DMS53 (cell line): ENCODE measurements at regions not wholly inside any gene's neighbourhood (a gene's known extent, or its start where the extent isn't known, plus 50 kb on each side); places are given as distances from the start of the nearest gene placed in this dataset.
"Not testable (repeated sequence)": the region's sequence is repeated elsewhere in the genome, so short reads cannot be mapped to it uniquely, and the experiment has no call there.

ENCODE experiments used
- DNase-seq: peaks from one replicate; lab custom pipeline; 2025; lab: John Stamatoyannopoulos, UW

DNA sequence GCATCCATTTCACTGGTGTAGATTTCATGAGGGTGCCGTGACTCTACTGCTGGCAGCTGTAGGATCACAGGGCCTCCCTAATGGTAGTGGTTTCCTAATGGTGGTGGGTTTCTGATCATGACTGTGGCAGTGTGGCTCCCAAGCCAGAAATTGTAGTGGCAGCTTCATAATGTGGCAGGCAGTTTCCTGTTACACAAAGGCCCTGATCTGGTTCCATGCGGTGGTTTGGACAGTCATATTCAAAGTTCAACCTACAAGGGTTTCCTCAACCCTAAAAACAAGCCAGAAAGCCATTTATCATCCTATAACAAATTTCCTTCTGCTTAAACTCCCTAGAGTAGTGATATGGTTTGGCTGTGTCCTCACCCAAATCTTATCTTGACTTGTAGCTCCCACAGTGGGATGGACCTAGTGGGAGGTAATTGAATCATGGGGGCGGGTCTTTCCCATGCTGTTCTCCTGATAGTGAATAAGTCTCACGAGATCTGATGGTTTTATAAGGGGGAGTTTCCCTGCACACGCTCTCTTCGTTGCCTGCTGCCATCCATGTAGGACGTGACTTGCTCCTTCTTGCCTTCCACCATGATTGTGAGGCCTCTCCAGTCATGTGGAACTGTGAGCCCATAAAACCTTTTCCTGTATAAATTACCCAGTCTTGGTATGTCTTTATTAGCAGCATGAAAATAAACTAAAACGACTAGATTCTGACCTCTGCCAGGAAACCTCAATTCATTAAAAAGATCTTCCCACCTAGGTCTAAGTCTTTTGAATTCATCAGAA, 257.1 kb downstream of the EFCAB11 start:
- no peak for DNase-seq

DNA sequence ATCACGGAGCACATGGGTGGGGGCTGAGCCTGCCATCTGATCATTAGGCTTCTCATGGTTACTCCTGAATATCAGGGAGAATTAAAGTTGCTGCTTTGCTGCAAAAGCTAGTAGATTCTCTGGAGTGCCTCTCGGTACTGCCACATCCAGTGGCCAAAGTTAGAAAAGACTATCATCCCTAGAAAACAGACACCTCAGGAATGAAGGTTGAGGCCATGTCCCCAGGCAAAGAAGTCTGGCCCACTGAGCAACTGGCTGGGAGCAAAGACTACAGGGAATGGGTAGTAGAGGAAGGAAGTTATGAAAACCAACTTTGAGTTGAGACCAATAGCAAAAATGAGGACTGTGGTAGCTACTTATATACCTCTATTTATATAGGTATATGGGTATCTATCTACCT, 258.7 kb downstream of the EFCAB11 start:
- no peak for DNase-seq

DNA sequence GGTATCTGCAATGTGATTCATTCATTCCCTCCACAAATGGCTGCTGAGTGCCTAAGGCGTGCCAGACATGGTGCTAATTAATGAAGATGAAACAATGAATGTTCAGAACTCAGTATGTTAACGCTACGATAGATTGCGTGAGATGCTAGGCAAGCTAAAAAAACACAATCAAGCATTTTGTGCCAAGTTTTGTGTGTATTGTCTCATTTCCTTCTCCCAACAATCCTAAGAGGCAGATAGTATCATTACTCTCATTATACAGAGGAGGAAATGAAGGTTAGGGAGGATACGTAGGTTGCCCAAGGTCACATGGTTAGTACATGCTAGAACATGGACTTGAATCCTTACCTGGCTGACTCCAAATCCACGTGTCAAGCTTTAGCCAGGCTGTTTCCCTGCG, 264.4 kb downstream of the EFCAB11 start:
- DNase-seq = no peak

DNA sequence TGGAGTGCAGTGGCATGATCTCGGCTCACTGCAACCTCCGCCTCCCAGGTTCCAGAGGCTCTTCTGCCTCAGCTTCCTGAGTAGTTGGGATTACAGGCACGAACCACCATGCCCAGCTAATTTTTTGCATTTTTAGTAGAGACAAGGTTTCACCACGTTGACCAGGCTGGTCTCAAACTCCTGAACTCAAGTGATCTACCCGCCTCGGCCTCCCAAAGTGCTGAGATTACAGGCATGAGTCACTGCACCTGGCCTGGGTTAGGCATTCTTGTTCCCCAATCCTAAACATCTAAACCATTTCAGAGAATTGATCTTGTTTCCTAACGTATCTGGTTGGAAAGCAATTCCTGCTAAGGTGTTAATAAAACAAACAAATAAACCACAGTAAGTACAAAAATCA, 264.8 kb downstream of the EFCAB11 start:
- not testable (repeated sequence) for DNase-seq

DNA sequence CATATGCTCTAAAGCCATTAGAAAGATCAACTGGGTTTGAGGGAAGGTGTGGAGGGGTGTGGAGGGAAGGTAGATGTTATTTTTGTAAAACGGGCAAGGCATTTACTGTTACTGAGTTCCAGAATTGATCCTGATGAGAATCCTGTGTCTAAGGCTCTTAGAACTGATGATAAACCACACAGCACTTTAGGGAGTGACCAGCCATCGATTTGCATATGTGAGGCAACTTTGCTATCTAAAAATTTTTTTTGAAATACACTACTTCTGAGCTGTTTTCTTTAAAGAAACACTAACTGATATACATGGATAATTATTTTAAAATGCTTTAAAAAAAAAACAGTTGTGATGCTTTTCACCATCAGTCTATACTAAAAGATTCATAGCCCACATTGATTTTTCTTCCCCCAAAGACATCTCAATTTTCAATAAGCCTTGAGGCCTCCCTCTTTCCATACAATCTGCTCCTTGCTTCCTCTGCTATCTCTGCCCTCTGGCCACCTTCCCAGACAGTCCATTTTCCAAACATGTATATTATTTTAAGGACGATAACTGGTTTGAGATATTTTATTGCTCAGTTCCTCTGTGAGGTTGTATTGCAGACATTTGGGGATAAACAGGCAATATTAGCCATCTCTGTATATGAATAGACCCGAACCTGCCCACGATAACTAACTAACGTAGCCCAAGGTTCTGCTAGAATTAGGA, 265.9 kb downstream of the EFCAB11 start:
- no peak for DNase-seq

DNA sequence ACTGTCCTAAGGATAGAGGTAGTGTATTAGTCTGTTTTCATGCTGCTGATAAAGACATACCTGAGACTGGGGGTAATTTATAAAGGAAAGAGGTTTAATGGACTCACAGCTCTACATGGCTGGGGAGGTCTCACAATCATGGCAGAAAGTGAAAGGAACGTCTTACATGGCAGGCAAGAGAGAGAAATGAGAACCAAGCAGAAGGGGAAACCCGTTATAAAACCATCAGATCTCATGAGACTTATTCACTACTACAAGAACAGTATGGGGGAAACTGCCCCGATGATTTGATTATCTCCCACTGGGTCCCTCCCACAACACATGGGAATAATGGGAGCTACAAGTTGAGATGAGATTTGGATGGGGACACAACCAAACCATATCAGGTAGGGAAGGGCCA, 267.4 kb downstream of the EFCAB11 start:
- not testable (repeated sequence) for DNase-seq

DNA sequence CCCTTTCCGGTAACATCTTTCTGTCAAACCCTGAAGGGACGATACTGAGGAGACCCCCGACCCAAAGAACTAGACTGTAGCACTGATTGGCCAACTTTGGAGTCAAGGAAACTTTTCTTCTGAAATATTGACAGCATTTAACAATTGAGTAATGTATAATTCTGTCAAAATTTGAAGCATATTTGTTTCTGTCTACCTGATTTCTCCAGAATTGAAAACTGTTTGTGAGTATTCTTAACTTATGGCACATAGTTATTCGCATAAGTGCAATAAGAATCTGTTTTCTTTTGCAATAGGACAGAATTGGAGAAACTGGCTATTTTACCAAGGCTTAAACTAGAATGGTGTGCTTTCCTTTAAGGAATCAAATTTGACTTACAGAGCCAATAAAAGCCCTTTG, 267.1 kb upstream of the FOXN3 start:
- DNase-seq = no peak

DNA sequence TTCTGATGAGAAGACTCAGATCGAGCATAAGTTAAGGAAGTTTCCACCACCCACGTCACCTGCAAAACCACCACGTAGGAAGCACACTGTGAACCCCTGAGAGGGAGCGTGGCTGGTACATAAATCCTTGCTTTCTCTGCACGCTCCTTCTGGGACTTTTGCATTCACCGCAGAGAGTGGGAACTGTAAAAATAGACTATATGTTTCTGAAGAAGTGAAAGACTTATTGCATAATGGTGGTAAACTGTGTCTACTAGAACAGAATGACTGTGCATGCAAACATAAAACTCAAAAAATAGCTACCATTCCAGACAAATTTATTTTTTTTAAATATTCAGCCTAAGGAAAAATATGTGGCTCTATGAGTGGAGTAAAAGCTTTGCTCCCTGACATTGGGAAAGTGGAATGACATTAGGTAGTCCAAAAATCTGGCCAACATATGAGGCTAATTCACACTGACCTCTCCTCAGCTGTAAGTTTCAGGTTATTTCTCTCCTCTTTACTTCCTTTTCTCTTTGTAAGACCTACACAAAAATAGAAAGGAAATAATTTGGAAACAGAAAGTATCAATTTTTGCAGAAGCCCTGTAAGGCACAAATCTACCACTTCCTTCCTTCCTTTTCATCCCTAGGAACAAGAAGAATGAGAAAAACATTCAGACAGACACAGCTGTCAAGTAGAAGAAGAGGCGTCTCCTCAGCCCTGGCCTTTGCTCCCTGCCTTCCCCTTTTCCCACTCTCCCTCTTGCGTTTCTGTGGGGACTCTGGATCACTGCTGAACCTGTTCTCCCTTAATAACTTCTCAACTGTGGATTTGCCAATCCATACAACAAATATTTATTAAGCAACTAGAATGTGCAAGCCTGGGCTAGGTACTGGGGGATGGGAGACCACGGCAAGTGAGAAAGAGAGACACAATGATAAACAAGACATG, 264.3 kb upstream of the FOXN3 start:
- DNase-seq = no peak

DNA sequence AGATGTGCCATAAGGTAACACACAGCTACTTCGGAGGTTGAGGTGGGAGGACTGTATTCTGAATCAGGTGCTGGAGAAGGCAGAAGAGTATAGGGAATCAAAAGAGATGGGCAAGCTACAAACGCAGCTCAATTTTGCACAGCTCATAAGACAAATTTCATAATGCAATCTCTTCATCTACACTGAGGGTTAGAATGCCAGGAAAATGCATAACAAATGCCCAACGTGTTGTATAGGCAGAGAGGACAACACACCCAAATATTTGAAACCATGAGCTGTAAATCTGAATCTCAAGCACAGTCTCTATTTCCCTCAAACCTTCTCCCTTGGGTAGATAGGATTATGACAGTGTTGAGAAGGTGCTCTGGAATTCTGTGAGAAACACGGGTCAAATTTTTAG, 263.1 kb upstream of the FOXN3 start:
- DNase-seq = no peak

DNA sequence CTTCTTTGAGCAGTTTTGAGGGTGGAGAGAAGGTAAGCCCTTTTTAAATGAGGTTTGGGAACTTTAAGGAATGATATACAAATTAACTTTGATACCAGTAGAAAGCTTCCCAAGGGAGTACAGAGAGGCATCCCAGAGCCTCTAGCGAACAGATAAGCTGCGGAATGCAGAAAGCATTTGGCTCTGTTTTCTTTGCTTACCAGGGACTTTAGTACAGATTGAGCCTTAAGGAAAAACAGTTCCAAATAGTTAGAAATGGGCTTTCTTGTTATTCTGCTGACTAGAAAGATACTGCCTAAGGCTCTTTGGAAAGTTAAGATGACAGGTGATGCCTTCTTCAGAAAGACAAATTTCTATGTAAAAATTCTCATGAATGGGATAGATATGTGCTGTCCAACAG, 261.7 kb upstream of the FOXN3 start:
- no peak for DNase-seq

DNA sequence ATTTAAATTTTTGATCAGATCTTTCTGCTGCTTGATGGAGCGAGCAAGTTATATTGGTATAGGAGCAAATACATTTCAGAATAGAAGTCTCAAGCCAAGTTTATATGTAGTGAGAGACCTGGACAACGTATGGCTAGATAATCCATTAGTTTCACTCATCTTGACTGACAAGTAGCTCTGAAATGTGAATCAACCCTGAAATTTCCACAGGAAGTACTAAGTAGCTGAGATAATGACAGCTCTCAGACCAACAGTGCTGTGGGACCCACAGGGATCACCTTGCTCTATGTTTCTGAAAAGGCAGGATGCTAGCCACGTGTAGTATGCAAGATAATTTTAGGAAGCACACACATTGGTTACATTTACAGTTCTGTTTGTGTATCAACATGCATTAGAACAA, 258.6 kb upstream of the FOXN3 start:
- no peak for DNase-seq

DNA sequence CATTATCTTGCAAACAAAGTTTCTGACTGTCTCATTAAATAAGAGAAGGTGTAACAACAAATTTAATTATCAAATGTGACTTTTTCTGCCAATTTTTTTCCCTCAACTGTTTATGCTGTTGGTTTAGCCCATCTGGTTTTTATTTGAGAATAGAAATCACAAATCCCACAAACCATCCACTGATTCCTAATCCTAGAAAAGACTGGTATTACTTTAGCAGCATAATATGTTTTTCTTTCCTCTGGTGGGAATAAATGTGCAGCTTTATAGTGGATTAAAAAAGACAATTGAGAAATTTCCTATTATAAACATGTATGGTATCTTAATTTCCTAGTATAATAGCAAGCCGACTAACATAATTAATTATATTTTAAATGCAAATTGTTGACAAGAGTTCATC, 257.9 kb upstream of the FOXN3 start:
- no peak for DNase-seq

DNA sequence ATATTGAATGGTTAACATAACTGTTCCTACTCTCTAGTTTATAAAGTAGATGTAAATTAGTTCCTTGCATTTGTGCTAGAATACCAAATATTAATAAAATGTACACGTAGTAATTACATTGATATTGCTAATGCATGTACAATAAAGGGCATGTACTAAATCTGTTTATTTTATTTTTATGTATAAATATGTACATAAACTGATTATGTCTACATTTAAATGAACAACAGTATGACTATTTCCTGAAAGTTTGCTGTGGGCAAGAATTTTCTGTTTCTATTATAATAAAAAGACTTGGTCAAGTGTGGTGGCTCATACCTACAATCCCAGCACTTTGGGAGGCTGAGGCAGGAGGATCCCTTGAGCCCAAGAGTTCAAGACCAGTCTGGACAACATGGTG, 257.2 kb upstream of the FOXN3 start:
- no peak for DNase-seq

DNA sequence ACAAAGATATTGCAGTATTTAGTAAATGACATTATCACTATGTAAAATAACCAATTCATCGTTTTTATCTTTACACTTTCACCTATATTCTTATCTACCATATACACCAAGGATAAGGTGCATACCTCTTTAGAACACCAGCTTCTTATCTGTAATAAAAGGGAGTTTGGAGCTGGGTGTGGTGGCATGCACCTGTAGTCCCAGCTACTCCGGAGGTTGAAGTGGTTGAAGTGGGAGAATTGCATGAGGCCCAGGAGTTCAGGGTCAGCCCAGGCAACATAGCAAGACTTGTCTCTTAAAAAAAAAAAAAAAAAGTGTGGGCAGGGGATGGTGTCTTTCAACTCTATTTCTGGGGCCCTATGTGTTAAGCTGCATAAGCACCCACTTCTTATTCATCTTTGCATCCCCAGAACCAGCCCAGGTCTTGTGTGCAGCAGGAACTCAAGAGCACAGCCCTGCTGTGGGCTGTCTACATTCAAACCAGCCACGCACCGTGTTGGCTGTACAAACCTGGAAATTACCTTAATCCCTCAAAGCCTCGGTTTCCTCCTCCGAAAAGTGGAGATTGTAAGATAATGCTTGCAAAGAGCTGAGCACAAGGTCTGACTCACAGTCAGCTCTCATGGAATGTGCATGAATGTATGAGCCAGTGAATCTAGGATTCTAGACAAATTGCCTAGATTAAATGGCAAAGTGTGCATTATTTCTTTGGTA, 256.6 kb upstream of the FOXN3 start:
- no peak for DNase-seq

DNA sequence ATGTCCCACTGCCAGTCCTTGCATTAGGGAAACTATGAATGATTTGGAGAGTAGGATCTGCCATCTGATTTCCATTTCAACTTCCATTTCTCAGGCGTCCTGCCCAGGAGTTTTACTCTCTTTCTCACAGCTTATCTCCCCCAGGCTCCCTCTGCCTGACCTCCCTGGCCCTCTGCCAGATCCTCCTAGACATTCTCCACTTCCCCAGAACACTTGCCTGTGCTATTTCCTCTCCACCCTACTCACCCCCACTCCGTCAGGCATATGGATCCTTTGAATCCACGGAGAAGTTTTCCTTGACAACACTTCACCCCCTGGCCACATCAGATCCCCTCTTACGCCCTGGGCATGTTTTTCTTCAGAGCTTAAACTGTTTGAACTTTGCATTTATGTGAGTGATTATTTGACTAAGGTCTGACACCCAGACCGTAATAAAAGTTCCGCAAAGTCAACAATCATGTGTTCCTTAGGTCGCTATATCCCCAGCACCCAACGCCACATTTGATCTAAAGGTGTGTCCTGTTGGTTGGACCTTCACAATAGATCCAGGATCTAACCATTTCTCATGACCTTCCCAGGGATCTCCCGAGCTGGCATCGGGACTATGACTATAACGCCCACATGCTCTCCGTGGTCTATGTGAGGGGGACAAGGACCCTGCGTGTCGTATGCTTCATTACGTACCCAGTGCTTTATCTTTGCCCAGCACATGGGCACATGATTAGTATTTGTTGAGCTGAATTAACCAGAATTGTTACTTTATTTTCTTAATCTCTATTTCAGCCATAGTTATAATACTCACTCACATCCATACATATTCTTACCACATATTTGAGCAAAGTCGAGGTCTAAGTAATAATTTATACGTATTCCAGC, 255.8 kb upstream of the FOXN3 start:
- no peak for DNase-seq

DNA sequence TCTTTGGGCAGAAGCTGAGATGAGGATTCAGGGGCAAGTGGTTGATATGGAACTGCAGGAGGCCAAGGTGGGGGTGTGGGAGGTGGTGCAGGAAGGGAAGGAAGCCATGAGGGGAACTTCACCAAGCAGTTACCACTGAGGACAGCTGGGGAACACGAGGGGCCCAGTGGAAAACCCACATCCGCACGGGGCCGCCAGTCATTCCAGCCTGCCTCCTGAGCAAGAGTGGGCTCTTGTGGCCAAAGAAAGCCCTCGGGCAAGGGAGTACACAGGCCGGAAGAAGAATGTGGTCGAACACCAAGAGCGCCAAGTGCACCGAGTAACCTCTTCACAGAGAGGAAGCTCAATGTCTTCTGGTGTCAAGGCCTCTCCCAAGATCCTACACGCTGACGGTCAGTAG, 252.2 kb upstream of the FOXN3 start:
- DNase-seq = no peak

DNA sequence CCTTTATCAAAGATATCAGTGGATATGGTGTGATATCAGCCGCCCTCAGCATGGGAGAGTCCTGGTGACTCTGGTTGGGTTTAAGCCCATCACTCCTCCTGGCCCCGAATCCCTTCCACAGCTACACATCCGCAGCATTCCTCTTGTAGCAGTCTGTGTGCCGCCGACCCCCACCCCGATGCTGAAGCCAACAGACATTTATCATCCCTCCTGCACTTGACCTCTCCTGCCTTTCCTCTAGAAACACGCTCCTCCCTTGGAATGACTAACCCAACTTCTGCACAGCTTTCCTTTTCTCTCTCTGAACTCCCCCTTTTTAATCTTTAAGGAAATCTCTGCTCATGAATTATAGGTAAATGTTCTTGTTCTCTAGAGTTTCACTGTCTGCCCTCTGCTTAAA, 250.9 kb upstream of the FOXN3 start:
- DNase-seq = no peak

DNA sequence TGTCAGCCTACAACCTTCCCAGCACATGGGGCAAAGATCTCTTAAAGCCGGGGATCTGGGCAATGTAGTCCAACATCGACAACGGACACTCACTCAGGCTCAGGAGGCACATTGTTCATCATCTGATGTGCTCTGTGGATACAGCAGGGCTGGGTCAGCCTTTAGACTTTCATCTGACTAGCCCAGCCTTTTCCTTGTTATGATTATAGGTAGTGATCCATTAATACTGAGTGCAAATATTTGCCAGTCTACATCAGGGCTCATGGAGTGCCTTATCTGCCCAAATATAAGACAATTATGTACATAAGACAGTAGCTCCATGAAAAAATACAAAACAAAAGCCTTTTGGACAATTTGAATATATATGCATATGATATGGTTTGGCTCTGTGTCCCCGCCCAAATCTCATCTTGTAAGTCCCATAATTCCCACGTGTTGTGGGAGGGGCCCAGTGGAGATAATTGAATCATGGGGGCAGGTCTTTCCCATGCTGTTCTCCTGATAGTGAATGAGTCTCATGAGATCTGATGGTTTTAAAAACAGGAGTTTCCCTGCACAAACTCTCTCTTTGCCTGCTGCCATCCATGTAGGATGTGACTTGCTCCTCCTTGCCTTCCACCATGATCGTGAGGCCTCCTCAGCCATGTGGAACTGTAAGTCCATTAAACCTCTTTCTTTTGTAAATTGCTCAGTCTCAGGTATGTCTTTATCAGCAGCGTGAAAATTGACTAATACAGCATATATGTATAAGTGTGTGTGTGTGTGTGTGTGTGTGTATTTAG, 248.5 kb upstream of the FOXN3 start:
- peak; percentile 26 for DNase-seq

DNA sequence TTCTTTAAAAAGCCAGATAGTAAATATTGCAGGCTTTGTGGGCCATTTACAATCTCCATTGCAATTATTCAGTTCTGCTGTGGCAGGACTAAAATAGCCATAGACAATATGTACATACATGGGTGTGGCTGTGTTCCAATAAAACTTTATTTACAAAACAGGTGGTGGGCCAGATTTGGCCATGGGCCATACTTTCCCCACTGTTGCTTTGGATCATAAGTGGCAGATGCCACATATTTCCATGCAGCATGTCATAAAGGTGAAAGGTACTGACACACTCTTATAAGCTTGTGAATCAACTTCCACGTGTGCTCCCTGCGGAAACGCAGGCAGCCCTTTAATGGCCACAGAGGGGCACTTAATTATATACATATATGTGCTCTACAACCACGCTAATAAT, 244.4 kb upstream of the FOXN3 start:
- DNase-seq = no peak

DNA sequence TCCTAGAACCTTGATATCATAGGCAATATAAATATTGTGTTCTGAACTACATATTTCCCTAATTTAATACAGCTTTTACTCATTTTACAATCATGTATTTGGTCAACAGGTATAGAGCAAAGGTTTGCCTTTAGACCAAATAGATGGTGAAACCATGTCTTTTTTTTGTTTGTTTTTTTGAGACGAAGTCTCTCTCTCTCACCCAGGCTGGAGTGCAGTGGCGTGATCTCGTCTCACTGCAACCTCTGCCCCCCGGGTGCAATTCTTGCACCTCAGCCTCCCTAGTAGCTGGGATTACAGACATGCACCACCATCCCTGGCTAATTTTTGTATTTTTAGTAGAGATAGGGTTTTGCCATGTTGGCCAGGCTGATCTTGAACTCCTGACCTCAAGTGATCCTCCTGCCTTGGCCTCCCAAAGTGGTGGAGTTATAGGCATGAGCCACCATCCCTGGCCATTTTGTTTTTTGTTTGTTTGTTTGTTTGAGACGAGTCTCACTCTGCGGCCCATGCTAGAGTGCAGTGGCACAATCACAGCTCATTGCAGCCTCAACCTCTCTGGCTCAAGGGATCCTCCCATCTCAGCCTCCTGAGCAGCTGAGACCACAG, 243.7 kb upstream of the FOXN3 start:
- DNase-seq = not testable (repeated sequence)
